ENCODE measurements at regions not wholly inside any gene's neighbourhood (a gene's known extent, or its start where the extent isn't known, plus 50 kb on each side); places are given as distances from the start of the nearest gene placed in this dataset.
A peak's percentile ranks its signal among the peaks of the same experiment; 100 is the strongest.

DNA sequence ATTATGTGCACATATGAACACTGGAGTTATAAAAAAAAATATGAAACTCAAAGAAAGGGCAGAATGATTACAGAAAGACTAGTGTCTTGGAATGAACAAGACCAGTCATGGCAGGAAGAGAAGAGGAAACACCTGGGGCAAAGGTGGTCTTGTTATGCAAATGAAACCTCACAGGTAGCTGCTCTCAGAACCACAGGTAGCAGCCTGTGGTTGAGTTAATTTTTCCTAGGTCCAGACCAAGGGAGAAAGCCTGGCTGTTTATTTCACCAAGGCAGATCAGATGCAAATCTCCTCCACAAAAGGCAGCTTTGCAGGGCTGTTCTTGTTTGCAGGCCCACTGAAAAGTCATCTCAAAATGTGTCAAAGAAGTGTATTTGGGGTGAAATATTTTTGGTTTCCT lies 785.8 kb downstream of the RNF144A start:
- Mint-ChIP-seq H3K4me3 (no peak overlapping the region), H3K9me3 (peaks cover 0 to 3% (median 1%) of the 10 kb centered on the region in 7 donors), H3K36me3 (no peaks in the 10 kb centered on the region), H3K27me3 (peaks cover 8% of the 10 kb centered on the region), H3K4me1 (no peaks in the 10 kb centered on the region), H3K27ac (no peak overlapping the region)
- H3K4me1 ChIP-seq (ENCODE audit: control insufficient read depth, insufficient read depth, low read length, poor library complexity, severe bottlenecking): no peaks in the 10 kb centered on the region
- no peak overlapping the region for H3K27ac ChIP-seq (ENCODE audit: insufficient read depth, low read length, poor library complexity, severe bottlenecking)
- no peak overlapping the region for H3K4me3 ChIP-seq (ENCODE audit: low read depth, low read length)
- DNase-seq: no peak
- no peak for ATAC-seq (ENCODE audit: low read depth in 2 of 2)
- H3K9me3 ChIP-seq (ENCODE audit: control insufficient read depth in 2 of 2, low read length in 2 of 2): no peaks in the 10 kb centered on the region
- no peaks in the 10 kb centered on the region for H3K36me3 ChIP-seq (ENCODE audit: control insufficient read depth, insufficient read depth, low read length)
- no peaks in the 10 kb centered on the region for H3K27me3 ChIP-seq (ENCODE audit: control insufficient read depth, insufficient read depth, low read length)

DNA sequence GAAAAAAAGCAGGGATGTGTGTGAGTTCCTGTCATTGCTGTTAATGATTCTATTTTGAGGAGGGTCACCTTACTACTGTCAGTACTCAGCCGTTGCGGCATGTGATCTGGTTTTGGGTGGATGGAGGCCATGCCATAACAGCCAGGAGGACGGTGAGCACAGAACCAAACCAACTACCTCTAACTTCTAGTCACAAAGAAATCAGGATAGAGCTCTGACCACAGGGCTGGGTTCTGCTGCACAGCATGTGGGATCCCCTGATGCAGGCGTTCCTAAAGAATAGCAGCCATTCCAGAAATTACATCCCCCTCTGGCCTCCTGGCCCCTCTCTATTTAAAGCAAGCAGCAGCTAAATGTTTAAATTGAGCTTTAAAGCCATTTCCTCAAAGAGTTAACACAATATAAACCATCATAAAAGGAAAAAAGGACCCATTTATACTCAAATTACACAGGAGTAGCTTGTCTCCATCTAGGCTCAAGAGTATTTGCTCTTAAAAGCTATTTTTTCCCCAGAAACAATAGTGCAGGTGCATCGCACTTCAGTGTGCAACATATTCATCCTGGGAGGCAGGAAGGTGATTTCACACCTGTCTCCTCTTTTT lies 786.4 kb downstream of the RNF144A start:
- Histone ChIP-seq H3K9me3 (ENCODE audit: control insufficient read depth in 2 of 2, low read length in 2 of 2) (no peaks in the 10 kb centered on the region), H3K27ac (ENCODE audit: insufficient read depth, low read length, poor library complexity, severe bottlenecking) (no peak overlapping the region), H3K36me3 (ENCODE audit: control insufficient read depth, insufficient read depth, low read length) (no peaks in the 10 kb centered on the region), H3K4me3 (ENCODE audit: low read depth, low read length) (no peak overlapping the region), H3K4me1 (ENCODE audit: control insufficient read depth, insufficient read depth, low read length, poor library complexity, severe bottlenecking) (no peaks in the 10 kb centered on the region), H3K27me3 (ENCODE audit: control insufficient read depth, insufficient read depth, low read length) (no peaks in the 10 kb centered on the region)
- H3K4me3 Mint-ChIP-seq: no peak overlapping the region
- DNase-seq: no peak
- no peaks in the 10 kb centered on the region for H3K36me3 Mint-ChIP-seq
- H3K9me3 Mint-ChIP-seq: peaks cover 0 to 3% (median 1%) of the 10 kb centered on the region in 7 donors
- peaks cover 8% of the 10 kb centered on the region for H3K27me3 Mint-ChIP-seq
- no peak overlapping the region for H3K27ac Mint-ChIP-seq
- ATAC-seq (ENCODE audit: low read depth in 2 of 2): no peak
- H3K4me1 Mint-ChIP-seq: no peaks in the 10 kb centered on the region

DNA sequence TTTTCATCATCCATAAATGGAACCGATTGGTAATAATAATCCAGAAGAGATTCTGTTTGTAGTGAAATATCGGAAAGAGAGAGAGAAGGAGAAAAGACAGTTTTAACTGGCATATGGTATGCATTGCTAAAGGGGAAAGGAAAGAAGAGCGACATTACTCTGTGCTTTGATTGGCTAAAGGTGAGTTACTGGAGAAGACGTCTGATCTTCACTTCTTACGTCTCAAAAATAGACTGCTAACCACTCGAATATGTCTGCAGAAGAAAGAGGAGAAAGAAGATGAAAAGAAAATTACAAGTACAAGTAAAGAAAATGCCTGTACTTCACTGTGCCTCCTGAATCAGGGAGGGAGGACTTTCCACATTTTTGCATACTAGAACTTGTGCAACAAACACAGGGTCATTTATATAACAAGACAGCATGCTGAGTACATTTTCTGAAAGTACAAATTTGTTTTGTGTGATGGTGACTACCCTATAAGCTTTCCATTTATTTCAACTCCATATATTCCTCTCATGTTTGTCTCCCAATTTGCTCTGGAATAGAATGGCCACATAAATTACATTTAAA lies 787.2 kb downstream of the RNF144A start:
- Mint-ChIP-seq H3K9me3 (peaks cover 0 to 3% (median 1%) of the 10 kb centered on the region in 7 donors), H3K27me3 (peaks cover 8% of the 10 kb centered on the region), H3K36me3 (no peaks in the 10 kb centered on the region), H3K4me1 (no peaks in the 10 kb centered on the region), H3K27ac (no peak overlapping the region), H3K4me3 (no peak overlapping the region)
- Histone ChIP-seq H3K27me3 (ENCODE audit: control insufficient read depth, insufficient read depth, low read length) (no peaks in the 10 kb centered on the region), H3K4me3 (ENCODE audit: low read depth, low read length) (no peak overlapping the region), H3K4me1 (ENCODE audit: control insufficient read depth, insufficient read depth, low read length, poor library complexity, severe bottlenecking) (no peaks in the 10 kb centered on the region), H3K27ac (ENCODE audit: insufficient read depth, low read length, poor library complexity, severe bottlenecking) (no peak overlapping the region), H3K9me3 (ENCODE audit: control insufficient read depth in 2 of 2, low read length in 2 of 2) (no peaks in the 10 kb centered on the region), H3K36me3 (ENCODE audit: control insufficient read depth, insufficient read depth, low read length) (no peaks in the 10 kb centered on the region)
- no peak for DNase-seq
- ATAC-seq (ENCODE audit: low read depth in 2 of 2): no peak

DNA sequence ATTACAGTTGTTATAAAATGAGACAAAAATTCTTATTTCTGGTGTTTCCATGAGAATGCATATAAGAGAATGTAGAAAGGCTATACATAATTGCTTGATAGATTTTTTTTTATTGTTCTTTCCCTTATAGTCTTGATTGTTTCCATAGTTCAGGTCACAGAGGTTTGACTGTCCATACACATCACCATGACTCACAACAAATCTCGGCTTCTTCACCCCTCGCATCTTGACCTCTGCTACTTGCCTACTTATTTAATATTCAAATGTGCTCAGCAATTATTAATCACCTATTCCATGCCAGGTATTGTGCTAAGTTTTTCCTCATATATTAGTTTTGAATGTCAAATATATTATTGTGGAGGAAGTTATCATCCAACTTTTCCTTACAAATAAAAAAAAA lies 789.6 kb downstream of the RNF144A start:
- Mint-ChIP-seq H3K27ac (no peak overlapping the region), H3K36me3 (no peaks in the 10 kb centered on the region), H3K4me3 (no peak overlapping the region), H3K4me1 (no peaks in the 10 kb centered on the region), H3K27me3 (peaks cover 4% of the 10 kb centered on the region), H3K9me3 (peaks cover 0 to 2% (median 0%) of the 10 kb centered on the region in 7 donors)
- H3K4me1 ChIP-seq (ENCODE audit: control insufficient read depth, insufficient read depth, low read length, poor library complexity, severe bottlenecking): no peaks in the 10 kb centered on the region
- no peaks in the 10 kb centered on the region for H3K27me3 ChIP-seq (ENCODE audit: control insufficient read depth, insufficient read depth, low read length)
- ATAC-seq (ENCODE audit: low read depth in 2 of 2): no peak
- no peaks in the 10 kb centered on the region for H3K9me3 ChIP-seq (ENCODE audit: control insufficient read depth in 2 of 2, low read length in 2 of 2)
- no peak overlapping the region for H3K27ac ChIP-seq (ENCODE audit: insufficient read depth, low read length, poor library complexity, severe bottlenecking)
- DNase-seq: no peak
- H3K4me3 ChIP-seq (ENCODE audit: low read depth, low read length): no peak overlapping the region
- H3K36me3 ChIP-seq (ENCODE audit: control insufficient read depth, insufficient read depth, low read length): no peaks in the 10 kb centered on the region

DNA sequence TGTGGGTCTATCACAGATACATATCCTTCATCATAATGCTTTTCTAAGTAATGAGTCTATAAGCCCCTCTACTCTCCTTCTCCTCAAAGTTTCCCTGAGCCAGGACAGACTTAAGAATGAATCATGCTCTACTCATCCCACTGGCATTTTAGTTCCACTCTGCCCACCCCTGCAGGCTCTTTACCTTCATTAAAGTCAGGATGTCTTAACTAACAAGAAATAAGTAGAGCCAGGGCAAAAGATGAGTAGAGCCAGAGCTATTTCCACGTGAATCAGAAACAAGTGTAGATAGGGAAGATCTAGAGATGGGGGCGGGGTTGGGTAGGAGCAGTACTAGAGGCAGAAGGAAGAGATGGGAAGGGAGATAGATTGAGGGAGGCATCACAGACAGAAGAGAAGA lies 790.5 kb downstream of the RNF144A start:
- Histone ChIP-seq H3K4me1 (ENCODE audit: control insufficient read depth, insufficient read depth, low read length, poor library complexity, severe bottlenecking) (no peaks in the 10 kb centered on the region), H3K4me3 (ENCODE audit: low read depth, low read length) (no peak overlapping the region), H3K36me3 (ENCODE audit: control insufficient read depth, insufficient read depth, low read length) (no peaks in the 10 kb centered on the region), H3K9me3 (ENCODE audit: control insufficient read depth in 2 of 2, low read length in 2 of 2) (no peaks in the 10 kb centered on the region), H3K27me3 (ENCODE audit: control insufficient read depth, insufficient read depth, low read length) (no peaks in the 10 kb centered on the region), H3K27ac (ENCODE audit: insufficient read depth, low read length, poor library complexity, severe bottlenecking) (no peak overlapping the region)
- DNase-seq (no peak), ATAC-seq (ENCODE audit: low read depth in 2 of 2) (no peak)
- H3K4me3 Mint-ChIP-seq: no peak overlapping the region
- no peak overlapping the region for H3K27ac Mint-ChIP-seq
- no peaks in the 10 kb centered on the region for H3K4me1 Mint-ChIP-seq
- peaks cover 4% of the 10 kb centered on the region for H3K27me3 Mint-ChIP-seq
- peaks cover 0 to 2% (median 0%) of the 10 kb centered on the region in 7 donors for H3K9me3 Mint-ChIP-seq
- no peaks in the 10 kb centered on the region for H3K36me3 Mint-ChIP-seq

DNA sequence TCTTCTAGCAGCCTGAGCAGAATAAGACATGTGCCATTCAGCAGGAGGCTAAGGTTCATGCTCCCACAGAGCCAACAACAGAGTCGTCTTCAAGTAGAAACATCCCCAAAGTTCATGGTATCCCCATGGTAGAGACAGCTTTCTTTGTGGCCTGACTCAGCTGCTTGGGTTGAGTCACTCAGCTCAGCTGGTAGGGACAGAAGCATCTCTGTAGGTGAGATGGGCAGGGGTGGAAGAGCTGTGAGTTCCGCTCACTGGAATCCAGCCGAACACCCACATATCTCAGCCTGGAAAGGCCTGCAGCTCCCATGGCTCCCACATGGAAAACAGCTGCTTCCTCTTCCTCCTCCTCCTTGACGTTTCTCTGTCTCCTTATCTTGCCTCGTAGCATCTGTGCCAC lies 792.7 kb downstream of the RNF144A start:
- H3K27ac ChIP-seq (ENCODE audit: insufficient read depth, low read length, poor library complexity, severe bottlenecking): no peak overlapping the region
- no peak for ATAC-seq (ENCODE audit: low read depth in 2 of 2)
- H3K27me3 ChIP-seq (ENCODE audit: control insufficient read depth, insufficient read depth, low read length): no peaks in the 10 kb centered on the region
- peaks cover 4% of the 10 kb centered on the region for H3K27me3 Mint-ChIP-seq
- no peak overlapping the region for H3K4me3 ChIP-seq (ENCODE audit: low read depth, low read length)
- peaks cover 0 to 3% (median 0%) of the 10 kb centered on the region in 7 donors for H3K9me3 Mint-ChIP-seq
- no peaks in the 10 kb centered on the region for H3K4me1 Mint-ChIP-seq
- DNase-seq: no peak
- H3K9me3 ChIP-seq (ENCODE audit: control insufficient read depth in 2 of 2, low read length in 2 of 2): no peaks in the 10 kb centered on the region
- H3K4me3 Mint-ChIP-seq: no peak overlapping the region
- H3K36me3 ChIP-seq (ENCODE audit: control insufficient read depth, insufficient read depth, low read length): no peaks in the 10 kb centered on the region
- no peaks in the 10 kb centered on the region for H3K4me1 ChIP-seq (ENCODE audit: control insufficient read depth, insufficient read depth, low read length, poor library complexity, severe bottlenecking)
- no peaks in the 10 kb centered on the region for H3K36me3 Mint-ChIP-seq
- H3K27ac Mint-ChIP-seq: peak overlapping the region in 1 of 3 donors; percentile 60

DNA sequence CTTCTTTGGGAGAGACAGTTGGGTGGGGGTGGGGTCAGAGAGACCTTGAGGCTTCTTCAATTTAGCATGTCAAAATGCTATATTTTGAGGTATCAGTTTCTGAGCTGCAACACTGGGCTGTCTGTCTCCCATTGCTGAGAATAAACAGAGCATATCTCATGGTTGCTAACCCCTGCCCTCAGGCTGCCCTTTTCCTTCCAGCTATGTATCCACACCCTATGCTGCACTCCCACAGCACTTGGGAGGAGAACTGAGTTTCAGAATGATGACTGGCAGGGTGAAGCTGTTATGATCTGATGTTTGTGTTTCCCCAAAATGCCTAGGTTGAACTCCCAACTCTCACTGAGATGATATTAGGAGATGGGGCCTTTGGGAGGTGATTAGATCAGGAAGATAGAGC lies 794.0 kb downstream of the RNF144A start:
- Mint-ChIP-seq H3K9me3 (peaks cover 0 to 3% (median 0%) of the 10 kb centered on the region in 7 donors), H3K4me3 (no peak overlapping the region), H3K27me3 (peaks cover 4% of the 10 kb centered on the region), H3K36me3 (no peaks in the 10 kb centered on the region), H3K27ac (no peak overlapping the region), H3K4me1 (no peaks in the 10 kb centered on the region)
- H3K36me3 ChIP-seq (ENCODE audit: control insufficient read depth, insufficient read depth, low read length): no peaks in the 10 kb centered on the region
- DNase-seq (no peak), ATAC-seq (ENCODE audit: low read depth in 2 of 2) (no peak)
- H3K4me3 ChIP-seq (ENCODE audit: low read depth, low read length): no peak overlapping the region
- no peaks in the 10 kb centered on the region for H3K9me3 ChIP-seq (ENCODE audit: control insufficient read depth in 2 of 2, low read length in 2 of 2)
- no peak overlapping the region for H3K27ac ChIP-seq (ENCODE audit: insufficient read depth, low read length, poor library complexity, severe bottlenecking)
- no peaks in the 10 kb centered on the region for H3K27me3 ChIP-seq (ENCODE audit: control insufficient read depth, insufficient read depth, low read length)
- no peaks in the 10 kb centered on the region for H3K4me1 ChIP-seq (ENCODE audit: control insufficient read depth, insufficient read depth, low read length, poor library complexity, severe bottlenecking)

DNA sequence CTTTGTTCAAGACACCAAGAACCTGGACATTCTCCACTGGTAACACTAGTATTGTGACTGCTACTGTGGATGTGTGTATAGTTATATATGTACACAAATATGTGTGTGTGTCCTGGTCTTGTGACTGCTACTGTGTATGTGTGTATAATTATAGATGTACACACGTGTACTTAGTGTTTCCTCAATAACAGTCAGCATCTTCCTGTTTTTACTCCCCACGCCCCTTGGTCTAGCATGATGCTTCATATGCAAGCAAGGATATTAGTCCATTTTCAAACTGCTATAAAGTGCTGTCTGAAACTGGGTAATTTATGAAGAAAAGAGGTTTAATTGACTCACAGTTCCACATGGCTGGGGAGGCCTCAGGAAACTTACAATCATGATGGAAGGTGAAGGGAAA lies 802.7 kb downstream of the RNF144A start:
- no peaks in the 10 kb centered on the region for H3K27me3 ChIP-seq (ENCODE audit: control insufficient read depth, insufficient read depth, low read length)
- H3K4me1 Mint-ChIP-seq: no peaks in the 10 kb centered on the region
- no peaks in the 10 kb centered on the region for H3K9me3 ChIP-seq (ENCODE audit: control insufficient read depth in 2 of 2, low read length in 2 of 2)
- no peak overlapping the region for H3K4me3 ChIP-seq (ENCODE audit: low read depth, low read length)
- H3K4me1 ChIP-seq (ENCODE audit: control insufficient read depth, insufficient read depth, low read length, poor library complexity, severe bottlenecking): no peaks in the 10 kb centered on the region
- no peaks in the 10 kb centered on the region for H3K36me3 Mint-ChIP-seq
- no peaks in the 10 kb centered on the region for H3K9me3 Mint-ChIP-seq
- no peaks in the 10 kb centered on the region for H3K27me3 Mint-ChIP-seq
- DNase-seq (no peak), ATAC-seq (ENCODE audit: low read depth in 2 of 2) (no peak)
- H3K27ac ChIP-seq (ENCODE audit: insufficient read depth, low read length, poor library complexity, severe bottlenecking): no peak overlapping the region
- H3K4me3 Mint-ChIP-seq: no peak overlapping the region
- H3K27ac Mint-ChIP-seq: no peak overlapping the region
- no peaks in the 10 kb centered on the region for H3K36me3 ChIP-seq (ENCODE audit: control insufficient read depth, insufficient read depth, low read length)
